Astrocyte of the spinal cord (primary cell): ENCODE measurements at regions not wholly inside any gene's neighbourhood (a gene's known extent, or its start where the extent isn't known, plus 50 kb on each side); places are given as distances from the start of the nearest gene placed in this dataset.

Source experiments
- DNase-seq: peaks from one replicate; pipeline ENCODE4 v3.0.0; 2011; ENCODE audit warnings: low read depth, low spot score
- H3K4me3 ChIP-seq: 2 replicates; pipeline ENCODE4 v1.5.1; 2011; ENCODE audit warnings: low read depth, mild to moderate bottlenecking, low read length, moderate library complexity
- in situ Hi-C: cut with HindIII; loops from 2 replicates; pipeline ENCODE4 v1.10.0; 2017; ENCODE audit warnings: low sequenced_read_pairs
- TF ChIP-seq, protein P1 (sequence below): IDR thresholded peaks from 2 replicates; pipeline ENCODE4 v1.5.1; 2012; ENCODE audit warnings: low read depth, mild to moderate bottlenecking, low read length, inconsistent platforms

DNA sequence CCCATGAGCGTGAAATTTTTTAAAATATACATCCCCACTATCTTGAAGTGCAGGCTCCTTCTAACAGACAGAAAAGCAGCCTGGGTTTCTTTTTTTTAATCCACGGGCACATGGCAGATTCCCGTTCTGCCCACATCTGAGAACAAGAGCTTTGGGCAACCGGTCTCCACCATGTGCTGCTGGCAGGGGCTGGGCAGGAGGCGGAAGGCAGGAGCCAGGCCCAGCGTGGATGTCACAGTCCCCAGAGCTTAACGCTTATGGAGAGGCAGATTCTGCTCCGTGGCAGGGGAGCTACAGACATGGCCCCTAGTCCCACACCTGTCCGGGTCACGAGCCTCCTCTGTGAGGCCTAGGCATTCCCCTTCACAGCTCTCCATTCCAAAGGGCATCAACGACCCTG is 503.0 kb upstream of the MYT1L start:
- TF ChIP-seq, protein P1, sequence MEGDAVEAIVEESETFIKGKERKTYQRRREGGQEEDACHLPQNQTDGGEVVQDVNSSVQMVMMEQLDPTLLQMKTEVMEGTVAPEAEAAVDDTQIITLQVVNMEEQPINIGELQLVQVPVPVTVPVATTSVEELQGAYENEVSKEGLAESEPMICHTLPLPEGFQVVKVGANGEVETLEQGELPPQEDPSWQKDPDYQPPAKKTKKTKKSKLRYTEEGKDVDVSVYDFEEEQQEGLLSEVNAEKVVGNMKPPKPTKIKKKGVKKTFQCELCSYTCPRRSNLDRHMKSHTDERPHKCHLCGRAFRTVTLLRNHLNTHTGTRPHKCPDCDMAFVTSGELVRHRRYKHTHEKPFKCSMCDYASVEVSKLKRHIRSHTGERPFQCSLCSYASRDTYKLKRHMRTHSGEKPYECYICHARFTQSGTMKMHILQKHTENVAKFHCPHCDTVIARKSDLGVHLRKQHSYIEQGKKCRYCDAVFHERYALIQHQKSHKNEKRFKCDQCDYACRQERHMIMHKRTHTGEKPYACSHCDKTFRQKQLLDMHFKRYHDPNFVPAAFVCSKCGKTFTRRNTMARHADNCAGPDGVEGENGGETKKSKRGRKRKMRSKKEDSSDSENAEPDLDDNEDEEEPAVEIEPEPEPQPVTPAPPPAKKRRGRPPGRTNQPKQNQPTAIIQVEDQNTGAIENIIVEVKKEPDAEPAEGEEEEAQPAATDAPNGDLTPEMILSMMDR: no peak
- in situ Hi-C loops: no loop called here
- no peak for DNase-seq
- no peak overlapping the region for H3K4me3 ChIP-seq

DNA sequence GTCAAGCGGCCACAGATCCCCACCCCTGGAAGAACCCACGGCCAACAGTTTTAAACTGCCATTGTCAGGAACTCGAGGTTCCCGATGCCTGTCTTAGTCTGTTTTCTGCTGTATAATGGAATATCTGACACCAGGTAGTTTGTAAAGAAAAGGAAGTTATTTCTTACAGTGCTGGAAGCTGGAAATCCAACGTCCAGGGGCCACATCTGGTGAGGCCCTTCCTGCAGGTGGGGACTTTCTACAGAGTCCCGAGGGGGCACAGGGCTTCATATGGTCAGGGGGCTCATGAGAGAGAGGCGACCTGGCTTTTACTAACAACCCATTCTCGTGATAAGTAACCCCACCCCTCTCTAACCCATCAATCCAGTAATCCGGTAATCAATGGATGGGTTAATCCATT is 501.6 kb upstream of the MYT1L start:
- H3K4me3 ChIP-seq: no peak overlapping the region
- no peak for DNase-seq
- in situ Hi-C loops: no loop called here
- TF ChIP-seq, protein P1: no peak

DNA sequence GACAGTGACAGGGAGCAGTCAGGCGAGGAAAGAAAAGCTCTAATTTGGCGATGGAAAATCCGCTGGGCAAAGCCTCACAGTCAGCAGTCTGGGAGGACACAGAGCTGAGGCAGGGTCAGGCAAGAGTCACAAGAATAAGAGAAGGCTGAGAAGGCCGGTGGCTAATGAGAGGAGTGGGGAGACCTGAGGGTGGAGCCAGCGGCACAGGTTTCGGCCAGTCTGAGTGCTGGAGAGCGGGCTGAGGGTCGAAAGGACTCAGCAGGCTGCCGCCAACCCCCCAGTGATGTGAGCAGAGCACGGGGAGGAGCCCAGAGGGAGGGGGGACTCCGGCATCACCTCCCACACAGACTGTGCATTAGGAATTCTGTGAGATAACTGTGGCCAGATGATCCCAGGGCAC is 500.6 kb upstream of the MYT1L start:
- no peak for DNase-seq
- TF ChIP-seq, protein P1: no peak
- in situ Hi-C loops: no loop called here

DNA sequence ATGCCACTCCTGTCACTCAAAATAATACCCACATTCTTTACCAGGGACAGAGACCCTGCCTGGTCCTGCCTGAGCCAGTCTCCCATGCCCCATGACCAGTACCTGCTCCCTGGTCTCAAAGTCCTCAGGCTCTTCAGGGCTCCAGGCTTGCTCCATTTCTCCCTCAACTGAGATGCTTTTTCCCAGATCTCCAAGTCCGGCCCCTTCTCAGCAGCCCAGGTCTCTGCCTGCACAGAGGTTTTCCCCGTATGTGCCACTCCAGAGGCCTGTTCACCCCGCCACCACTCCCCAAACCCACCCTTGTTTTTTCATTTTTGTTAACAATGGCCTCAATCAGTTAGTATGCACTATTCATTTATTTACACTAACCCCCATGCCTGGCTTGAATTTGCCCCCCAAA is 499.5 kb upstream of the MYT1L start:
- no peak for DNase-seq
- in situ Hi-C loops: no loop called here
- TF ChIP-seq, protein P1: no peak
- H3K4me3 ChIP-seq: no peak overlapping the region

More for the DNA sequence above, 500.6 kb upstream of the MYT1L start:
- no peak overlapping the region for H3K4me3 ChIP-seq

DNA sequence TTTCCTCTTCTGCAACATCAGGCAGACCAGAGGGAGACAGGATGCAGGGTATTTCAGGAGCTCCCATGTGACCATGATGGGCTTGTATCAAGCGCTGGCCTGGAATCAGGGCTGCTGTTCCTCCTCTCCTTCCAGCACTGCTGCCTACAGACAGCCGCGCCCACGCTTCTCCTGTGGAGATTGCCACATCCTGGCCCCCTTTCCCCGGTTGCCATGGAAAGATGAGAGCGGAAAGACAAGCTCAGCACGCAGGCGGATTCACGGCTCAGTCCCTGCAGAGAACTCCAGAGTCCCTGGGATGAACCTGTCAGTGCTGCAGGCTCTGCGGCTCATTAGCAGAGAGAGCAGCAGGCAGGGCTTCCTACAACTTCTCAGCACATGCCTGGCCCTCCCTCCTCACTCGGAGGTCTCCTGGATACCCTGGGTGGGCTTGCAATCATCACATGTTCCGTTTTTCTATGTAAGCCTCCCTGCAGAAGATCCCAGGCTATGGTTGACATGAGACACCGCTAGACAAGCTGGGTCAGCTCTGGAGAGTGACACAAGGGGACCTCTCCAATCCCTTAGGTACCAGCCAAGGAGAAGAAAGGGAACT is 497.8 kb upstream of the MYT1L start:
- no peak overlapping the region for H3K4me3 ChIP-seq
- in situ Hi-C loops: no loop called here
- no peak for DNase-seq
- TF ChIP-seq, protein P1: no peak

DNA sequence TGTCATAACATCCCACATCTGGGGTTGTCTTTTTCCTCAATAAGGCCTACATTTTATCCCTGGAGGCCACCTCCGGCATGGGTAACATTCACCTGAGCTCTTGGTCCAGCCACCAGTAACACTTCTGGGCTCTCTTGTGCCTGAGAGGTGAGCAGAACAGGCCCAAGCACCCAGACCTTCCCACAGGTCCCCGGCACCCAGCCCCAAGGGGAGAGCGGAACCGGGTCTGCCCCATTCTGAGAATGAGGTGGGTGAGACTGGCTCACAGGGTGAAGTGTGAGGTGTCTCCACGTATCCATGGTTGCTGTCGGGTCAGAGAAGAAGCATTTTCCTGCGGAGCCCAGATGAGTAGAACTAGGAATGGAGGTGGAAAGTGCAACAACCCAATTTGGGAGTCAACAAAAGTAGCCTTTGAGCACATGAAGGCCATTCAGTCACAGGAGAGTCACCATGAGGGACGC is 496.7 kb upstream of the MYT1L start:
- no peak for DNase-seq
- no peak overlapping the region for H3K4me3 ChIP-seq
- in situ Hi-C loops: no loop called here
- TF ChIP-seq, protein P1: no peak
